GM12891 (cell line): ENCODE measurements at regions not wholly inside any gene's neighbourhood (a gene's known extent, or its start where the extent isn't known, plus 50 kb on each side); places are given as distances from the start of the nearest gene placed in this dataset.
"Not testable (repeated sequence)": the region's sequence is repeated elsewhere in the genome, so short reads cannot be mapped to it uniquely, and the experiment has no call there.

Experiments used
- POLR2A ChIP-seq: IDR thresholded peaks from 2 replicates; pipeline ENCODE4 v1.6.1; 2011; ENCODE audit warnings: low read depth, low read length, control low read depth
- POLR2AphosphoS5 ChIP-seq: IDR thresholded peaks from 2 replicates; pipeline ENCODE4 v1.6.1; 2011; ENCODE audit warnings: low read depth, low read length, control low read depth
- POU2F2 ChIP-seq: IDR thresholded peaks from 2 replicates; pipeline ENCODE4 v1.6.1; 2011; ENCODE audit warnings: low read depth, mild to moderate bottlenecking, control low read depth, low read length, moderate library complexity
- TAF1 ChIP-seq: IDR thresholded peaks from 2 replicates; pipeline ENCODE4 v1.6.1; 2011; ENCODE audit warnings: low read depth, low read length, control low read depth

DNA sequence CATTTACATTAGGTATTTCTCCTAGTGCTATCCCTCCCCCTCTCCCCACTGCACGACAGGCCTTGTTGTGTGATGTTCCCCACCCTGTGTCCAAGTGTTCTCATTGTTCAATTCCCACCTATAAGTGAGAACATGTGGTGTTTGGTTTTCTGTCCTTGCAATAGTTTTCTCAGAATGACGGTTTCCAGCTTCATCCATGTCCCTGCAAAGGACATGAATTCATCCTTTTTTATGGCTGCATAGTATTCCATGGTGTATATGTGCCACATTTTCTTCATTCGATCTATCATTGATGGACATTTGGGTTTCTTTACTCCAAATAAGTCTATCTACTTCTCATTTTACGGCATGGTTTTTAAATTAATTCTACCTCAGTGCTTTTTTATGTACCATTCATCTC, 125.8 kb downstream of the DDX11 start:
- TF ChIP-seq POLR2AphosphoS5, POLR2A, TAF1, POU2F2: not testable (repeated sequence)
